Breast epithelium (tissue), 3 donors: ENCODE measurements at regions not wholly inside any gene's neighbourhood (a gene's known extent, or its start where the extent isn't known, plus 50 kb on each side); places are given as distances from the start of the nearest gene placed in this dataset.

Experiments
- POLR2A ChIP-seq: fragments of 450-650 bp; IDR thresholded peaks from one replicate; pipeline ENCODE4 v1.6.1; 2016; ENCODE audit warnings: antibody characterized with exemption, mild to moderate bottlenecking, moderate library complexity
- POLR2AphosphoS5 ChIP-seq, 3 donors: sonication (generic); formaldehyde crosslinking; IDR thresholded peaks; one replicate each; pipeline ENCODE4 v1.6.1; 2017; ENCODE audit warnings: antibody characterized with exemption in 3 of 3
- TF ChIP-seq, protein P1 (sequence below), 3 donors: fragments of 450-650 bp; IDR thresholded peaks; one replicate each; pipeline ENCODE4 v1.5.1; 2016 to 2017; ENCODE audit warnings: antibody characterized with exemption in 3 of 3, mild to moderate bottlenecking in 3 of 3, moderate library complexity in 3 of 3

DNA sequence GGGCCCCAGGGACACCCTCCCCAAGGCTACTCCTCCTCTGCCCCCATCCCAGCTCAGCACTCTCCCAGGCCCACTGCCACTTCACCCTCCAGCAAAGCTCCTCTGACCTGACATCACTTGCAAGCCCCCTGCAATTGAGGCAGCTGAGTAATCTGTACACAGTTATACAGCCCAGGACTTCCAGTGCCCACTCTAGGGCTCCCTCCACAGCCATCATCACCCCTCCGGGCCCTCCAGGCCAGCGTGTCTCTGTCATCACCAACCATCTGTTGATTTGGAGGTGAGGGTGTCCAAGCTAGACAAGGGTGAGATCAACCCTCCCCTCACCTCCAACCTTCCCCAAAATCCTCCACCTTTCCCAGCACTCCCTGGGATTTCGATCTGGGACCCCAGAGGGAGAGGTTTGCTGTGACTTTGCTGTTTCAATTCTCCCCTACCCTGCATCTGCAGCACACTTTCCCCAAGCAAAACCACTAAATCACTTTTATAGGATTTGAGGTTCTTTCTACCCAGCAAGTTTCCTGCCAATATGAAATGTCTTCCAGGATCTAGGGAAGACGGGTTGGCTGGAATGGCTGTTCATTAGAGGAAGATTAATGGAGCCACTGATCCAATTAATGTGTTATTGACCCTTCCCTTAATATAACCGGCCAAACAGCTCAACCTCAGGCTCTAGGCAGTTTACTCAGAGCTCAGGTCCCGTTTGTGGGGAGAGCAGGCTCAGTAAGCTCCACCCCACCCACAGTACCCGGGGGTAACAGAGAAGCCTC lies 92.9 kb downstream of the CHST1 start:
- TF ChIP-seq, protein P1, sequence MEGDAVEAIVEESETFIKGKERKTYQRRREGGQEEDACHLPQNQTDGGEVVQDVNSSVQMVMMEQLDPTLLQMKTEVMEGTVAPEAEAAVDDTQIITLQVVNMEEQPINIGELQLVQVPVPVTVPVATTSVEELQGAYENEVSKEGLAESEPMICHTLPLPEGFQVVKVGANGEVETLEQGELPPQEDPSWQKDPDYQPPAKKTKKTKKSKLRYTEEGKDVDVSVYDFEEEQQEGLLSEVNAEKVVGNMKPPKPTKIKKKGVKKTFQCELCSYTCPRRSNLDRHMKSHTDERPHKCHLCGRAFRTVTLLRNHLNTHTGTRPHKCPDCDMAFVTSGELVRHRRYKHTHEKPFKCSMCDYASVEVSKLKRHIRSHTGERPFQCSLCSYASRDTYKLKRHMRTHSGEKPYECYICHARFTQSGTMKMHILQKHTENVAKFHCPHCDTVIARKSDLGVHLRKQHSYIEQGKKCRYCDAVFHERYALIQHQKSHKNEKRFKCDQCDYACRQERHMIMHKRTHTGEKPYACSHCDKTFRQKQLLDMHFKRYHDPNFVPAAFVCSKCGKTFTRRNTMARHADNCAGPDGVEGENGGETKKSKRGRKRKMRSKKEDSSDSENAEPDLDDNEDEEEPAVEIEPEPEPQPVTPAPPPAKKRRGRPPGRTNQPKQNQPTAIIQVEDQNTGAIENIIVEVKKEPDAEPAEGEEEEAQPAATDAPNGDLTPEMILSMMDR (IDR thresholded peaks at IDR 0.05) = no peak
- no peak for TF ChIP-seq POLR2AphosphoS5 (IDR thresholded peaks at IDR 0.05)
- no peak for TF ChIP-seq POLR2A
